Esophagus mucosa (tissue), 1 donor: ENCODE measurements at regions not wholly inside any gene's neighbourhood (a gene's known extent, or its start where the extent isn't known, plus 50 kb on each side); places are given as distances from the start of the nearest gene placed in this dataset.
"Not testable (repeated sequence)": the region's sequence is repeated elsewhere in the genome, so short reads cannot be mapped to it uniquely, and the experiment has no call there.

Experiments
- ATAC-seq: fragments of 200-7000 bp; cut with Tn5 transposase; one replicate; pipeline ENCODE4 v1.9.1; 2020
- donor health status: DM: yes; HTN: yes; CAD: no.

GRCh38 chr1:104182251-104182650 lies 432.6 kb downstream of the AMY1C start:
- ATAC-seq = no peak

GRCh38 chr1:104189207-104189606 lies 439.5 kb downstream of the AMY1C start:
- no peak for ATAC-seq

- ATAC-seq = no peak
Measured at GRCh38 chr1:104190821-104191220, 441.1 kb downstream of the AMY1C start.

- ATAC-seq = no peak
Measured at GRCh38 chr1:104195395-104195794, 445.7 kb downstream of the AMY1C start.

- ATAC-seq = no peak
Measured at GRCh38 chr1:104196136-104196535, 446.4 kb downstream of the AMY1C start.

- ATAC-seq = no peak
Measured at GRCh38 chr1:104197516-104197915, 447.8 kb downstream of the AMY1C start.

GRCh38 chr1:104212239-104212638 lies 462.5 kb downstream of the AMY1C start:
- no peak for ATAC-seq

GRCh38 chr1:104217395-104217986 lies 467.8 kb downstream of the AMY1C start:
- ATAC-seq = not testable (repeated sequence)

GRCh38 chr1:104229860-104230259 lies 480.2 kb downstream of the AMY1C start:
- ATAC-seq = no peak

- ATAC-seq = no peak
Measured at GRCh38 chr1:104231676-104232075, 482.0 kb downstream of the AMY1C start.

- no peak for ATAC-seq
Measured at GRCh38 chr1:104235141-104235540, 485.4 kb downstream of the AMY1C start.

- no peak for ATAC-seq
Measured at GRCh38 chr1:104238991-104239390, 489.3 kb downstream of the AMY1C start.

- ATAC-seq = no peak
Measured at GRCh38 chr1:104248385-104248784, 498.7 kb downstream of the AMY1C start.

- no peak for ATAC-seq
Measured at GRCh38 chr1:104259481-104259880, 509.8 kb downstream of the AMY1C start.

- not testable (repeated sequence) for ATAC-seq
Measured at GRCh38 chr1:104263110-104263509, 513.4 kb downstream of the AMY1C start.

GRCh38 chr1:104264521-104264920 lies 514.8 kb downstream of the AMY1C start:
- ATAC-seq = no peak

GRCh38 chr1:104265163-104265562 lies 515.5 kb downstream of the AMY1C start:
- ATAC-seq = no peak

- no peak for ATAC-seq
Measured at GRCh38 chr1:104266612-104267011, 516.9 kb downstream of the AMY1C start.

GRCh38 chr1:104288322-104288721 lies 538.6 kb downstream of the AMY1C start:
- ATAC-seq = not testable (repeated sequence)

- ATAC-seq = no peak
Measured at GRCh38 chr1:104291156-104291555, 541.5 kb downstream of the AMY1C start.

GRCh38 chr1:104294259-104294658 lies 544.6 kb downstream of the AMY1C start:
- no peak for ATAC-seq

GRCh38 chr1:104295511-104295910 lies 545.8 kb downstream of the AMY1C start:
- ATAC-seq = no peak

- no peak for ATAC-seq
Measured at GRCh38 chr1:104309673-104310072, 560.0 kb downstream of the AMY1C start.

GRCh38 chr1:104315823-104316222 lies 566.1 kb downstream of the AMY1C start:
- no peak for ATAC-seq

GRCh38 chr1:104322131-104322530 lies 572.4 kb downstream of the AMY1C start:
- no peak for ATAC-seq
